ENCODE measurements at regions not wholly inside any gene's neighbourhood (a gene's known extent, or its start where the extent isn't known, plus 50 kb on each side); places are given as distances from the start of the nearest gene placed in this dataset.

DNA sequence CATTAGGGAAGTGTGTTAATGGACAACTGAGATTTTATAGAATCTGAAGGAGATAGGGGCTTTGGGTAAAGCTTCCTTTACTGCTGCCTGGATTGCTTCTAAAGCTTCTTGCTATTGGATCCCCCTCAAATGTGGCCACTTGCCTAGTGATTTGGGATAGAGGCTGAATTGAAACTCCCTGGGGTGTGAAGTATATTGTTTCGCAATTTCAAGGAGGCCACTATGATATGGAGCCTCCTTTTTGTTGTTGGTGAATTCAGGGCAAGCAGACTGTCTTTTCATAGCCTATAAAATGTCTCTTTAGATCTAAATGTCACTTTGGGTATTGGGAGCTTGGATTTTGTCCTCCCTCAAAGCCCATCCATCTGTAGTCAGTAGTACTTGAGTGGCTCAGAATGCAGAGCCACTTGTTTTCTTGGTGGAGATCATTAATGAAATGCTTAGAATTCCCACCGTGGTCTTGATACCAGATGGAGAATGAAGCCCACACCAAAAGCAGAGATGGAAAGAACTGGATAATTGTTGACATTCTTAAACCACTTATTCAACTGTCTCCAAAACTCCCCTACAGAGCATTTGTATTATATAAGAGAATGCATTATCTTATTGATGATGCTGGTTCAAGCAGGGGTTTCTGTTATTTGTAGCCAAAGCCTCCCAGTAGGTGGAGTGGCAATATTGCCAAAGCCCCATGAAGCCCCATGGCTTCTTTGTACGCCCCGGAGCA is 144.3 kb upstream of the KCNE2 start:
- no peak for DNase-seq (ENCODE audit: low read depth)
- H3K4me3 ChIP-seq (ENCODE audit: low read depth, low read length) = no peak overlapping the region
- TF ChIP-seq, protein P1, sequence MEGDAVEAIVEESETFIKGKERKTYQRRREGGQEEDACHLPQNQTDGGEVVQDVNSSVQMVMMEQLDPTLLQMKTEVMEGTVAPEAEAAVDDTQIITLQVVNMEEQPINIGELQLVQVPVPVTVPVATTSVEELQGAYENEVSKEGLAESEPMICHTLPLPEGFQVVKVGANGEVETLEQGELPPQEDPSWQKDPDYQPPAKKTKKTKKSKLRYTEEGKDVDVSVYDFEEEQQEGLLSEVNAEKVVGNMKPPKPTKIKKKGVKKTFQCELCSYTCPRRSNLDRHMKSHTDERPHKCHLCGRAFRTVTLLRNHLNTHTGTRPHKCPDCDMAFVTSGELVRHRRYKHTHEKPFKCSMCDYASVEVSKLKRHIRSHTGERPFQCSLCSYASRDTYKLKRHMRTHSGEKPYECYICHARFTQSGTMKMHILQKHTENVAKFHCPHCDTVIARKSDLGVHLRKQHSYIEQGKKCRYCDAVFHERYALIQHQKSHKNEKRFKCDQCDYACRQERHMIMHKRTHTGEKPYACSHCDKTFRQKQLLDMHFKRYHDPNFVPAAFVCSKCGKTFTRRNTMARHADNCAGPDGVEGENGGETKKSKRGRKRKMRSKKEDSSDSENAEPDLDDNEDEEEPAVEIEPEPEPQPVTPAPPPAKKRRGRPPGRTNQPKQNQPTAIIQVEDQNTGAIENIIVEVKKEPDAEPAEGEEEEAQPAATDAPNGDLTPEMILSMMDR (IDR thresholded peaks at IDR 0.05; ENCODE audit: insufficient read depth, low read length) = no peak

DNA sequence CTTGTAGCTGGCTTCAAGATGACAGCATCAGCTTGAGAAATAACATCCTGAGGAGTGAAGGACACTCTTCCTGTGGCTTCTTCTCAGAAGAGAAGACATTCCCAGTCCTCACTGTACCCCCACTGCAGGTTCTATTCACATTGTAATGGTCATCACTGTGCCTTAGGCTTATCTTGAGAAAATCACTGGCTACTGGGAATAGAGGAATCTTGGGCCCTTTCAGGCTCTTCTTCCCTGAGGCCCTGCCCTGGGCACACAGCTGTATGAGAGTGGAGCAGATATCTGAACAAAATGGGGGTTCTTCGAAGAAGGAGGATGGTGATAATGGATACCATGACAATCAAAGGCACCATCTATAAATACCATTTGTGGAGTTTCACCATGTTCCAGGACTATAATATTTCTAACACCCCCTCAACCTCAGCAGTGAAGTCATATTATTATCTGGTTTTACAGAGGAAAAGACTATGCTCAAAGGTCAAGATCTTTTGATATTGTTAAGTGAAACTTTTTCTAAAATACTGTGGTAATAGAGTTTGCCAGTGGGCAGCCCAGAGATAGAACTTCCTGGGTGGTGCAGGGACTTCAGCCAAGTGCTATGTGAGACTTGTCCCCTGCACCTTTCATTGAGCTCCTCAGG is 143.1 kb upstream of the KCNE2 start:
- TF ChIP-seq, protein P1 (IDR thresholded peaks at IDR 0.05; ENCODE audit: insufficient read depth, low read length) = no peak
- H3K4me3 ChIP-seq (ENCODE audit: low read depth, low read length) = no peak overlapping the region
- DNase-seq (ENCODE audit: low read depth) = no peak

- DNase-seq (ENCODE audit: low read depth) = no peak
- no peak overlapping the region for H3K4me3 ChIP-seq (ENCODE audit: low read depth, low read length)
- TF ChIP-seq, protein P1 (IDR thresholded peaks at IDR 0.05; ENCODE audit: insufficient read depth, low read length) = no peak
Observed at GRCh38 chr21:34221331-34222030, 142.3 kb upstream of the KCNE2 start.

DNA sequence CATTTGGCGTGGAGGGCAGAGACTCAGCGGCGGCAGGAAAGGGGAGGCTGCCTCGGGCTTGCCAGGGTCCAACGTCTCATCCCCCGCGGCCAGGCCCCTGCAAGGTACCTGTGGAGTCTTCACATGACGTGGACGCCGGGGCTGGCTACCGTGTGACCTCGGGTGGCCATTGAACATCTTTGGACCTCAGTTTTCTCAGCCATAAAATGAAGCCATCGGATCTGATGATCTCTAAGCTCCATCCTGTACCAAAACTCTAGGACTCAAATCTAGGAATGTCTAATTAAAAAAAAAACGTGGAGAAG is 141.8 kb upstream of the KCNE2 start:
- no peak for DNase-seq (ENCODE audit: low read depth)
- TF ChIP-seq, protein P1 (IDR thresholded peaks at IDR 0.05; ENCODE audit: insufficient read depth, low read length) = no peak
- H3K4me3 ChIP-seq (ENCODE audit: low read depth, low read length) = no peak overlapping the region

- no peak for DNase-seq (ENCODE audit: low read depth)
- H3K4me3 ChIP-seq (ENCODE audit: low read depth, low read length) = no peak overlapping the region
- TF ChIP-seq, protein P1 (IDR thresholded peaks at IDR 0.05; ENCODE audit: insufficient read depth, low read length) = no peak
Observed at GRCh38 chr21:34223376-34223775, 140.4 kb upstream of the KCNE2 start.

DNA sequence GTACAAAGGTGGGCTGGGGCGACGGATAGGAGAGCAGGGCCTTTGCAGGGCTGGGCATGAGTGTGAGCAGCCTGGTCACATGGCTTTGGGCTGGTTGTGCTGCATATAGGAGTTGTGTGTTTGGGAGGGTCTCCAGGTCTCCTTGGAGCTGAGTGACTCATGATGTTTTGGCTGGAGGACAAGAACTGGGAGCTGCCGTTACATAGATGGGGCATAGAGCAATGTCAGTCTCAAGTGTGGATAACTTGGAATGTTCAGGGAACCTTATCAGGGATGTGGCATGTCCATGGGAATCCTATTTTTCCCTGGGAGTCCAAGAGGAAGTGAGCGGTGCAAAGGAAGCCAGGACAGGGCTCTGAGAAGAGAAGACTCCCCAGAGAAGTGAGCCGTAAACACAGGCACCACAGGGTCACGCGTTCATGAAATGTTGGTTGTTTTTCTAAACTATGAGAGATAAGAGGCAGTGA is 136.4 kb upstream of the KCNE2 start:
- H3K4me3 ChIP-seq (ENCODE audit: low read depth, low read length) = no peak overlapping the region
- DNase-seq (ENCODE audit: low read depth) = peak; percentile 72
- TF ChIP-seq, protein P1 (IDR thresholded peaks at IDR 0.05; ENCODE audit: insufficient read depth, low read length) = no peak

All from fibroblast of the aortic adventitia (primary cell).